C4-2B (cell line): ENCODE measurements at regions not wholly inside any gene's neighbourhood (a gene's known extent, or its start where the extent isn't known, plus 50 kb on each side); places are given as distances from the start of the nearest gene placed in this dataset.

ENCODE experiments used
- ZFX ChIP-seq: fragments of 450-650 bp; IDR thresholded peaks from 2 replicates; pipeline ENCODE4 v1.6.1; 2017
- TF ChIP-seq, protein P1 (sequence below): fragments of 450-650 bp; conservative IDR thresholded peaks from 2 replicates; pipeline ENCODE4 v1.5.1; 2017; ENCODE audit warnings: mild to moderate bottlenecking

DNA sequence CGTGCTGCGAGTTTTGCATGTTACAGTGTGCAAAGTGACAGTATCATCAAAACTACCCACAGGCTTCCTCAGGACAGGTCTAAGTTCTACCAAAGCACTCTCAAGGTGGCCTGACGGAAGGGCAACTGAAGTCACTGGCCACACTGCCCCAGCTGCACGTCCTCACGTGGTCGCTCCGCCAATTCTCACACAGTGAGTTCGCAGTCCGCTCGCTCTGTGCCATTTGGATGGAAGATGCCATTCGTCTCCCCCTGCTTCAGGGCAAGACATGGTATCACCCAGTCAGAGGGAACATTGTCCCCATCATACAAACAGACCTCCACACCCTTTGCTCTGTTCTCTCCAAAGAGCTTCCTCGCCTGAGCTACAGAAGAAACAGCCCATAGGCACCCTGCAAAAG is 109.6 kb upstream of the COBL start:
- TF ChIP-seq, protein P1, sequence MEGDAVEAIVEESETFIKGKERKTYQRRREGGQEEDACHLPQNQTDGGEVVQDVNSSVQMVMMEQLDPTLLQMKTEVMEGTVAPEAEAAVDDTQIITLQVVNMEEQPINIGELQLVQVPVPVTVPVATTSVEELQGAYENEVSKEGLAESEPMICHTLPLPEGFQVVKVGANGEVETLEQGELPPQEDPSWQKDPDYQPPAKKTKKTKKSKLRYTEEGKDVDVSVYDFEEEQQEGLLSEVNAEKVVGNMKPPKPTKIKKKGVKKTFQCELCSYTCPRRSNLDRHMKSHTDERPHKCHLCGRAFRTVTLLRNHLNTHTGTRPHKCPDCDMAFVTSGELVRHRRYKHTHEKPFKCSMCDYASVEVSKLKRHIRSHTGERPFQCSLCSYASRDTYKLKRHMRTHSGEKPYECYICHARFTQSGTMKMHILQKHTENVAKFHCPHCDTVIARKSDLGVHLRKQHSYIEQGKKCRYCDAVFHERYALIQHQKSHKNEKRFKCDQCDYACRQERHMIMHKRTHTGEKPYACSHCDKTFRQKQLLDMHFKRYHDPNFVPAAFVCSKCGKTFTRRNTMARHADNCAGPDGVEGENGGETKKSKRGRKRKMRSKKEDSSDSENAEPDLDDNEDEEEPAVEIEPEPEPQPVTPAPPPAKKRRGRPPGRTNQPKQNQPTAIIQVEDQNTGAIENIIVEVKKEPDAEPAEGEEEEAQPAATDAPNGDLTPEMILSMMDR, result no peak
- TF ChIP-seq ZFX, result no peak
